ENCODE measurements at regions not wholly inside any gene's neighbourhood (a gene's known extent, or its start where the extent isn't known, plus 50 kb on each side); places are given as distances from the start of the nearest gene placed in this dataset.

GRCh38 chr4:153950100-153950979 lies 161.5 kb upstream of the SFRP2 start:
- H3K27ac ChIP-seq (ENCODE audit: low read length): peak overlapping the region; percentile 88
- no peaks in the 10 kb centered on the region for H3K27me3 ChIP-seq (ENCODE audit: insufficient read depth, low read length, poor library complexity)
- H3K36me3 ChIP-seq (ENCODE audit: insufficient read depth, low read length): no peaks in the 10 kb centered on the region
- peak overlapping the region in 1 of 2 experiments; percentile 46; a peak in 2 of 4 replicates for H3K4me3 ChIP-seq (ENCODE audit: low read depth in 1 of 2, low read length in 2 of 2)
- no peaks in the 10 kb centered on the region for H3K79me2 ChIP-seq (ENCODE audit: insufficient read depth, low read length)
- ATAC-seq (ENCODE audit: insufficient read depth, low read depth): peak; percentile 94
- peaks cover 61% of the 10 kb centered on the region for H3K4me1 ChIP-seq (ENCODE audit: insufficient read depth, low read length)
- H4K20me1 ChIP-seq (ENCODE audit: insufficient read depth, low read length): no peaks in the 10 kb centered on the region
- H3K9ac ChIP-seq (ENCODE audit: low read depth, low read length): peak overlapping the region; percentile 42
- TF ChIP-seq EZH2 (IDR thresholded peaks at IDR 0.05; ENCODE audit: borderline replicate concordance, low read depth, low read length, severe bottlenecking): no peak
- H3K4me2 ChIP-seq (ENCODE audit: insufficient read depth, low read length): peak overlapping the region; percentile 60
- H3K9me3 ChIP-seq (ENCODE audit: insufficient read depth, low read length, severe bottlenecking): peaks cover 9% of the 10 kb centered on the region
- DNase-seq: peak; percentile 80
- no peak overlapping the region; the same call in 1 of the 2 replicates for H2AFZ ChIP-seq (ENCODE audit: low read depth, low read length)

GRCh38 chr4:153948041-153948440 lies 159.2 kb upstream of the SFRP2 start:
- H3K9me3 ChIP-seq (ENCODE audit: insufficient read depth, low read length, severe bottlenecking): peaks cover 9% of the 10 kb centered on the region
- ATAC-seq (ENCODE audit: insufficient read depth, low read depth): no peak
- H3K4me2 ChIP-seq (ENCODE audit: insufficient read depth, low read length): peak overlapping the region; percentile 60
- H3K79me2 ChIP-seq (ENCODE audit: insufficient read depth, low read length): no peaks in the 10 kb centered on the region
- peak overlapping the region; percentile 42 for H3K9ac ChIP-seq (ENCODE audit: low read depth, low read length)
- TF ChIP-seq EZH2 (IDR thresholded peaks at IDR 0.05; ENCODE audit: borderline replicate concordance, low read depth, low read length, severe bottlenecking) (no peak), CTCF (IDR thresholded peaks at IDR 0.05; ENCODE audit: borderline replicate concordance, extremely low read depth, low read length, poor library complexity, severe bottlenecking) (no peak)
- no peak for DNase-seq
- H4K20me1 ChIP-seq (ENCODE audit: insufficient read depth, low read length): no peaks in the 10 kb centered on the region
- H3K27ac ChIP-seq (ENCODE audit: low read length): peak overlapping the region; percentile 88
- no peak overlapping the region for H2AFZ ChIP-seq (ENCODE audit: low read depth, low read length)
- H3K4me3 ChIP-seq (ENCODE audit: low read depth in 1 of 2, low read length in 2 of 2): peak overlapping the region in 1 of 2 experiments; percentile 28; a peak in 1 of 4 replicates
- H3K36me3 ChIP-seq (ENCODE audit: insufficient read depth, low read length): no peaks in the 10 kb centered on the region
- peaks cover 63% of the 10 kb centered on the region for H3K4me1 ChIP-seq (ENCODE audit: insufficient read depth, low read length)
- no peaks in the 10 kb centered on the region for H3K27me3 ChIP-seq (ENCODE audit: insufficient read depth, low read length, poor library complexity)

- Histone ChIP-seq H3K4me2 (ENCODE audit: insufficient read depth, low read length) (peak overlapping the region; percentile 60), H2AFZ (ENCODE audit: low read depth, low read length) (peak overlapping the region; percentile 63)
These were observed 158.2 kb upstream of the SFRP2 start for GRCh38 chr4:153947124-153947523.

More at GRCh38 chr4:153947124-153947523, 158.2 kb upstream of the SFRP2 start:
- H3K9ac ChIP-seq (ENCODE audit: low read depth, low read length): peak overlapping the region; percentile 42
- peak; percentile 27; the same call in 2 of the 3 replicates for ATAC-seq (ENCODE audit: insufficient read depth, low read depth)
- peak overlapping the region; percentile 88 for H3K27ac ChIP-seq (ENCODE audit: low read length)
- H3K36me3 ChIP-seq (ENCODE audit: insufficient read depth, low read length): no peaks in the 10 kb centered on the region
- no peaks in the 10 kb centered on the region for H3K79me2 ChIP-seq (ENCODE audit: insufficient read depth, low read length)
- peak overlapping the region in 1 of 2 experiments; percentile 28; a peak in 2 of 4 replicates for H3K4me3 ChIP-seq (ENCODE audit: low read depth in 1 of 2, low read length in 2 of 2)
- H3K27me3 ChIP-seq (ENCODE audit: insufficient read depth, low read length, poor library complexity): no peaks in the 10 kb centered on the region
- H4K20me1 ChIP-seq (ENCODE audit: insufficient read depth, low read length): no peaks in the 10 kb centered on the region
- DNase-seq: peak; percentile 59
- H3K4me1 ChIP-seq (ENCODE audit: insufficient read depth, low read length): peaks cover 63% of the 10 kb centered on the region
- peaks cover 9% of the 10 kb centered on the region for H3K9me3 ChIP-seq (ENCODE audit: insufficient read depth, low read length, severe bottlenecking)
- TF ChIP-seq CTCF (IDR thresholded peaks at IDR 0.05; ENCODE audit: borderline replicate concordance, extremely low read depth, low read length, poor library complexity, severe bottlenecking) (peak; percentile 57), EZH2 (IDR thresholded peaks at IDR 0.05; ENCODE audit: borderline replicate concordance, low read depth, low read length, severe bottlenecking) (no peak)

Measured in DND-41 (cell line).